Suppressor macrophage (primary cell): ENCODE measurements at regions not wholly inside any gene's neighbourhood (a gene's known extent, or its start where the extent isn't known, plus 50 kb on each side); places are given as distances from the start of the nearest gene placed in this dataset.
"Not testable (repeated sequence)": the region's sequence is repeated elsewhere in the genome, so short reads cannot be mapped to it uniquely, and the experiment has no call there.

Source experiments
- DNase-seq, 4 experiments: peaks; one replicate each; pipeline ENCODE4 v3.0.0-alpha.2; 2020 to 2022

DNA sequence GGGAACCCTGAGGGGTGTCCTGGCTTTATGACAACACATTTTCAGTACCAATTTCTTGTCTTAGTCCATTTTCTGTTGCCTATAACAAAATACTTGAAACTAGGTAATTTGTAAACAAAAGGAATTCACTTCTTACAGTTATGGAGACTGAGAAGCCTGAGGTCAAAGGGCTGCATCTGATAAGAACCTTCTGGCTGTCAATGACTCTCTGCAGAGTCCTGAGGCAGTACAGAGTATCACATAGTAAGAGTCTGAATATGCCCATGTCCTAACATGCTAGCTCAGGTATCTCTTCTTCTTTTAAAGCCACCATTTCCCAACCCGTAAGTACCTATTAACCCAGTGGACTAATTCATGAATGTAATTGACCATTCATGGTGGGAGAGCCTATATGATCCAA, 1458.6 kb upstream of the EYS start:
- DNase-seq = no peak

DNA sequence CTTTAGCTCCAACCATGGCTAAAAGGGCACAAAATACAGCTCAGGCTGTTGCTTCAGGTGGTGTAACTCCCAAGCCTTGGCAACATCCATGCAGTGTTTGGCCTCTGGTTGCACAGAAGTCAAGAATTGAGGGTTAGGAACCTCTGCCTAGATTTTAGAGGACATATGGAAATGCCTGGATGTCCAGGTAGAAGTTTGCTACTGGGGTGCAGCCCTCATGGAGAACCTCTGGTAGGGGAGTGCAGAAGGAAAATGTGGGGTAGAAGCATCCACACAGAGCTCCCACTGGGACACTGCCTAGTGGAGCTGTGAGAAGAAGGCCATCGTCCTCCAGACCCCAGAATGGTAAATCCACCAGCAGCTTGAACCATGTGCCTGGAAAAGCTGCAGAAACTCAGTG, 1453.8 kb upstream of the EYS start:
- no peak for DNase-seq

DNA sequence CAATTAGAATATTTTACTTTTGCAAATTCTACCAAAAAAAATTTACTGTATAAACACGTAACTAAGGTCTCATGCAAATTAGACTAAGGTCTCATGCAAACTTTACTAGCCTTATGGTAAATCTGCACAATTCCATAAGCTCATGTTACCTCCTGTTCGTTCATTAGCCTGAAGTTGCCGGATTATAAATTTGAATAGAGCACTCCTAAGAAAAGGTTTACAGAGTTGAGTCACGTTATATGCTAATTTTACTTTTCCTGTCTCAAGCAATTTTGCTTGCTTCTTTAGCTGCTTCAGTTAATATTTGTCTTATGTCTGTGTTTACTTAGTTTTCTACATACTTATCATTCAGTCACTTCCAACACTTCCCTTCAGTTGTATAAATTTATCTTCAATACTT, 1434.0 kb upstream of the EYS start:
- no peak for DNase-seq

DNA sequence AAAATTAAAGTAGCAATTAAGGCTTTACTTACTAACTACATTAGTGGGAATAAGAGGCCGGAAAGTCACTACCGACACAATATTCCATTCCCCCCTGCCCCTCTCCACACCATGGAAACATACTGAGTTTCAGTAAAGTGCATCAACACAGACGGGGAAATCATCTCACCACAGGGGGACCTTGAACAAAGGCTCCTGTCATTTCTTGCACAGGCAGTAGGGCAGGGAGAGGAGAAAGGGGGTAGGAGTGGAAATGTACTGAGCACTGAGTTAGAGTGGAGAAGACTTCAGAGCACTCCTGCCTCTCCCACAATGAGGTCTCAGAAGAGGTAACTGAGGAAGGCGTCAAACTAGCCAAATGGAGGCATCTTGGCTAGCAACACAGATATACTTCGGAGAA, 1426.9 kb upstream of the EYS start:
- no peak for DNase-seq

DNA sequence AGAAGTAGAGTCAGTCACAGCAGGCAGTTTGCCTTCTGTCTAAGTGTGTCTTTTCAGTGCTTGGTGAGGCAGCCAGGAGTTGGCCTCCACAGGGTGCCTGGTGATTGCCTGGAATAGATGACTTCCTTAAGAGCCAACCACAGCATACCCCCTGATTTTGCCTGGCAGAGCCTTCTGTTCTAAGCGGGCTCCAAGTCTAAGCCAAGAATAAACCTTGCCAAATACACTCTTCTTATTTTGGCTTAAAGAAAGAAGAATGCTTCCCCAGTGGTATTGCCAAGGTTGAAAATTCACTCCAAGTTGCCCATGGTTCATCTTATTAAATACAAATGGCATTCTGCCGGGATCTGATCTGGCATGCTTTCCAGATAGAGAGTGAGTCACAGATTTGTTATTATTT, 1424.8 kb upstream of the EYS start:
- DNase-seq = no peak

DNA sequence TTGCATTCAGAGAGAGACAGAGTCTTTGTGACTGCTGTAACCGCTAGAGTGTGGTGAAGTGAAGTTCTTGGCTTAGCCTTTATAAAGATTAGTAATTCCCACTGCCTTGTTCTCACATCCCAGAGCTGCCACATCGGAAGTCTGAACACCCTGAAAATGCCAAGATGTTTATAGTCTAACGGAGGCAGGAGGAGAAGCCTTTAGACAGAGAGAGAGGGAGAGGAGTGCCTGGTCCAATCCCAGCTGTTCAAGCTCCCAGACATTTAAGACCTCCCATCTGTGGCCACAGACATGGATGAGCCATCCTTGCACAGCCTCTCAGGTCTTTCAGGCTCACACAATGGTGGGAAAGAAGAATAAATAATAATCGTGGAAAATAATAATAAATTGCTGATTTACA, 1422.8 kb upstream of the EYS start:
- DNase-seq = no peak

DNA sequence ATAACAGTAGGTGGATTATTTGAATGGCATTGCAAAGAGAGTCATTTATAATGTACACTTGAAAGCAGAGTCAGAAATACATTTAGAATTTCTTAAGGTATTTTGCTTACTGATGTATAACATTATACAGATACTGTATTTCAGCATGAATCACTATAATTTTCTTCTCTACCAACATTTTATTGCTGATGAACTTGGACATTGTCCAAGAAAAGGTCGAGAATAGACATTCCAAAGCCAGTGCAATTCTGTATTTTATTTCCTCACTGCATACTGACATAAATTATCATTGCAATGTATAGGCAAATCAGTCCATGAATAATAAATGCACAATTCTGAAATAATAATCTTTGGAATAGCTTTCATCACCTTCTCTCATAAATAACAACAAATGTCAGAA, 1420.0 kb upstream of the EYS start:
- DNase-seq = no peak

DNA sequence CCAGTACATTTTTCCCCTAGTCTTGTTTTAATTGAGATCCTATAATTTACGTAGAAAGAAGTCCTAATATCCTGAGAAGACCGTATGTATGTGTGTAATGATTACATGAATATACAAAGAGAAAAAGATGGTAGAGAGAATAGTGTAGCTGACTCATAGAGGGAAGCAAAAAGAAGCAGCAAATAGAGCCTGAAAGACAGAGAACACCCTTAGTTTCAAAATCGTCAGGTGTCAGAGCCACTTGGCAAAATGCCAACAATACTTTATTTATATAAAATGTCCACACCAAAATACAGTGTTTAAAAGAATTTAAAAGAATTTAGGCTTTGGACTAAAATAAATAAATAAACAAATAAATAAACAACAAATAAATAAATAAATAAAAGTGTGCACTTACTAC, 1414.1 kb upstream of the EYS start:
- DNase-seq = no peak

DNA sequence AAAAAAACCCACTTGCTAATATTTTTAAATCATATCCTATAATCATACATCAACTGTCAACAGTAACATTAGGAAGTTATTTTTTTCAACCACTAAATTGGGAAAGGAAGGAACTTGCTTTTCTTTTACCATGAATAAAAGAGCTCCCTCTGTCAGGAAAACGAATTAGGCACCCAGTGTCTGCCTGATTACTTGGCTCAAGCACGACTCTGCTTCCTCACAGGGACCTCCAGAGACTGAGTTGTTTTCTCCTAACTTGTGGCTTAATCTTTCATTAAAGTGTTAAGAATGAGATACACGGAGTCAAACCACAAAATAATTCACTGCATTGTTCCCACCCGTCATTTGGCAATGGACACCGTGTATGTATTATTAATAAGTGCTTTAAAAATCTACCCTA, 1405.1 kb upstream of the EYS start:
- DNase-seq = no peak

DNA sequence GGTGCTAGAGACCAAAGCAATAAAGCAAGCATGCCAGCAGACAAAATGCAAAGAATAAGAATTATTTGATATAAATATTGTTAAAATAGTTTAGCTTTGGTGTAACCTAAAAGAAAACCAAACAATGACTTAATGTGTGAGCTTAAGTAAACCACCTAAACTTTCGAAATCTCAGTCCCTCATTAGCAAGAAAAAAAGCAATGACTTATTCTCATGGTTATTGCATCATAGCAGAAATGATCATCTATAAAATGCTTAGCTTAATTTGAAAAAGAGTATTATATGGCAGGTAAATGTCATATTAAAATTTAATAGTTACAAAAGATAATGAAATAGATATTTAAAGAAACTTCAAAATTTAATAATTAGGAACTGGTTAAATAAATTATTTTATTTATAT, 1395.7 kb upstream of the EYS start:
- DNase-seq = no peak

DNA sequence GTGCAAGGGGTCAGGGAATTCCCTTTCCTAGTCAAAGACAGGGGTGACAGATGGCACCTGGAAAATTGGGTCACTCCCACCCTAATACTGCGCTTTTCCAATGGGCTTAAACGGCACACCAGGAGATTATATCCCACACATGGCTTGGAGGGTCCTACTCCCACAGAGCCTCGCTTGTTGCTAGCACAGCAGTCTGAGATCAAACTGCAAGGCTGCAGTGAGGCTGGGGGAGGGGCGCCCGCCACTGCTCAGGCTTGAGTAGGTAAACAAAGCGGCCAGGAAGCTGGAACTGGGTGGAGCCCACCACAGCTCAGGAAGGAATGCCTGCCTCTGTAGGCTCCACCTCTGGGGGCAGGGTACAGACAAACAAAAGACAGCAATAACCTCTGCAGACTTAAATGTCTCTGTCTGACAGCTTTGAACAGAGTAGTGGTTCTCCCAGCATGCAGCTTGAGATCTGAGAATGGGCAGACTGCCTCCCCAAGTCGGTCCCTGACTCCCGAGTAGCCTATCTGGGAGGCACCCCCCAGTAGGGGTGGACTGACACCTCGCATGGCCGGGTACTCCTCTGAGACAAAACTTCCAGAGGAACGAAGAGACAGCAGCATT, 1388.7 kb upstream of the EYS start:
- DNase-seq = not testable (repeated sequence)

DNA sequence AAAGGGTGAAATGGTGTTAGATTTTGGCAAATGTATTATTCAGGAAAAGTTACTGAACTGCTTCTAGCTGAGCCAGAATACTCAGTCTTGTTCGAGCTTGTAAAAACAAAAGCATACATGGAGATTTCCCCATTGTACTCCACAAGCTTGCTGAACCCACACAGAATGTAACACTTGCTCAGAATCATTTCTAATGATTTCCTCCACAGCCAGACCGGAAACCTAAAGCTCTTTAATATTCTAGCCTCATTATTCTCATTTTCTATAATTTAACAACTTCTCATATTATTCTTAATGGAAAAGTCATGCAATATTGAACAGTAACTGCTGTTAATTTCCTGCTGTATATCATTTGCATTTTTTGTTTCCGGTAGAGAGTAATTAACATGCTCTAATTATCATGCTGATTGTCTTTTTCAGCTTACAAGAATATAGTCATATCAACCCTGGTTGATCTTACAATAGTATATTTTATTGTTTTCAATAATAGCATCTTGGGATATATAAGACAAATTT, 1387.5 kb upstream of the EYS start:
- no peak for DNase-seq

DNA sequence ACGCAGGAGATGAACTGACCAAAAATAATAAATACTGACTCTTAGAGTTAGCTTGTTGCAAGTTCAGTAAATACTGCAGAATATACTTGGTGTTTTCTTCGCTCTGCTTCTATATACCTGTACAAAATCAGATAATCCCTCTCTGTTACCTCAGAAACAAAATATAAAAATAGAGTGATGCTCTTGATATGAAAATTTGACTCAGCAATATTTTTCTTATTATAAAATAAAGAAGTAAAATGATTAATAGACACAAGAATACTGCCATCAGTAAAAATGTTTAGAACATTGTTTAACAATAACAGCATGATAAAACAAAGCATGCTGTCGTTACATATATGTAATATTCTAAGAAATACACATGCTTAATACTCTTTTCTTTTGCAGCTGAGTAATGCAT, 1366.9 kb upstream of the EYS start:
- DNase-seq = no peak

DNA sequence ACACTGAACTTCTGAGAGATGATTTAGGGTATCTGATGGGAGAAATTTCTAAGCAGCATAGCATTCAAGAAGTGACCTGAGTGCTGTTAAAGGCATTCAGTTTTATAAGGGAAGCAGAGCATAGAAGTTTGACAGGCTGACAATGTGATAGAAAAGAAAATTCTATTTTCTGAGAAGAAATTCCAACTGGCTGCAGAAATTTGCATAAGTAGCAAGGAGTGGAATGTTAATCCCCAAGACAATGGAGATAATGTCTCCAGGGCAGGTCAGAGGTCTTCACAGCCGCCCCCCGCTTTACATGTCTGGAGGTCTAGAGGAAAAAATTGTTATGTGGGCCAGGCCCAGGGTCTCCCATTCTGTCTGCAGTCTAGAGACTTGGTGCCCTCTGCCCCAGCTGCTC, 1361.8 kb upstream of the EYS start:
- DNase-seq = no peak

DNA sequence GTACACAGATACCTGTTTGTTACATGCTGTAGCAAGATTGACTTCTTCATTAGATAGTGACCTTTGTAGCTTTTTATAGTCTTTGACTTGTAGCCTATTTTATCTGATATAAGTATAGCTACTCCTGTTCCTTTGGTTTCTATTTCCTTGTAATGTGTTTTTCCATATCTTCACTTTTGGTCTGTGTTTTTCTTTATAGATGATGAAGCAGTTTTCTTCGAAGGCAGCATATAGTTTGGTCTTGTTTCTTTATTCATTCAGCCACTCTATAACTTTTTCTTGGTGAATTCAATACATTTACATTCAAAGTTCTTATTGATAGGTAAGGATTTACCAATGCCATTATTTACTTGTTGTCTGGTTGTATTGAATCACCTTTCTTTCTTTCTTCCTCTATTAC, 1357.3 kb upstream of the EYS start:
- DNase-seq = no peak

DNA sequence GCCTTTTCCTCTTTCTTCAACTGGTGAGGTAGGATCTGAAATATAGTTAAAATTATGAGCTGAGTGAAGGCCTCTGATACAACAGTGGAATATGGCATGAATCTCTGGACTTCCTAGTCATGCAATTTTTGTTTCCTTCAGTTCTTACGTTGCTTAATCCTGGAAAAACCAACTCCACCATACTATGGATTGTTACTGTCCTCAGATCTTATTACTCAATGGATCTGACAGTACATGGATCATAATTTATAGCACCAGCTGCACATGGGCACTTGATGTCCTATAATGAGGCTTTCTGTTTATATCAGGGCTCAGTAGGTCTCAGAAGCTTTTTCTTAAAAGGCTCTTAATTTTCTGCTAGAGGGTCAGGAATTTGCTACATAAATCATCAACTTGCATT, 1341.0 kb upstream of the EYS start:
- DNase-seq = no peak

DNA sequence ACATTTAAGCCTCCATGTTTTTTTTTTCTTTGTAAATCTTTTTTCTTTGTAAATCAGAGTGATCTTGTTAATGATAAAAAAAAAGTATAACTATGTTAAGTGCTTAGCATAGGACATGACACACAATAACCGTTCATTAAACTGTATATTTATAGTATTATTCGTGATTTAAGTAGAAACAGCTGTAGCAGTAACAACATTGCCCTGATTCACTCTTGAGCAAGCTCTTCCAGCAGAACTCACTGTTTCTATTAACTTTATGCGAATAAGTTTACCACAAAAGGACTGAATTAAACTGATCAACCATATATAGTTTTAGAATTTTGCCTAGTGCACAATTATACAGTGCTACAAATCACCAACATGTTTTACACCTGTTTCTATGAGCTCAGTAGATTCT, 1338.0 kb upstream of the EYS start:
- no peak for DNase-seq

DNA sequence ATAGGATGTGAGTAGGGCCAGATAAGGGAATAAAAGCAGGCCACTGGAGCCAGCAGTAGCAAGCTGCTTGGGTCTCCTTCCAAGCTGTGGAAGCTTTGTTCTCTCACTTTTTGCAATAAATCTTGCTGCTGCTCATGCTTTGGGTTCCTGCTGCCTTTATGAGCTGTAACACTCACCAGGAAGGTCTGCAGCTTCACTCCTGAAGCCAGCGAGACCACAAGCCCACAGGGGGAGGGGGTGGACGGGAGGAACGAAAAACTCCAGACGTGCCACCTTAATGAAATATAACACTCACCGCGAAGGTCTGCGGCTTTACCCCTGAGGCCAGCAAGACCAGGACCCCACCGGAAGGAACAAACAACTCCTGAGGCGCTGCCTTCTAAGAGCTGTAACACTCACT, 1324.4 kb upstream of the EYS start:
- DNase-seq = no peak

DNA sequence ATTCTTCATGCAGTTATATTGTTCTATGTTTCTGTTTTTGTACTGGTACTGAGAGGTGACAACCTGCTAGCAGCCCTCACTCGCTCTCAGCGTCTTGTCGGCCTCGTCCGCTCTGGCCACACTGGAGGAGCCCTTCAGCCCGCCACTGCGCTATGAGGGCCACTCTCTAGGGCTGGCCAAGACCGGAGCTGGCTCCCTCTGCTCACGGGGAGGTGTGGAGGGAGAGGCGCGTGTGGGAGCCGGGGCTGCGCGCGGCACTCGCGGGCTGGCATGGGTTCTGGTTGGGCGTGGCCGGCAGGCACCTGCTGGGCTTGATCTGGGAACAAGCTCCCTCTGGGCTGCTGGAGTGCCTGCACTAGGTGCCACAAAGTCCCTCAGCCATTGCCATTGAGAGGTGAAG, 1323.8 kb upstream of the EYS start:
- DNase-seq = peak in 1 of 4 experiments; percentile 2

DNA sequence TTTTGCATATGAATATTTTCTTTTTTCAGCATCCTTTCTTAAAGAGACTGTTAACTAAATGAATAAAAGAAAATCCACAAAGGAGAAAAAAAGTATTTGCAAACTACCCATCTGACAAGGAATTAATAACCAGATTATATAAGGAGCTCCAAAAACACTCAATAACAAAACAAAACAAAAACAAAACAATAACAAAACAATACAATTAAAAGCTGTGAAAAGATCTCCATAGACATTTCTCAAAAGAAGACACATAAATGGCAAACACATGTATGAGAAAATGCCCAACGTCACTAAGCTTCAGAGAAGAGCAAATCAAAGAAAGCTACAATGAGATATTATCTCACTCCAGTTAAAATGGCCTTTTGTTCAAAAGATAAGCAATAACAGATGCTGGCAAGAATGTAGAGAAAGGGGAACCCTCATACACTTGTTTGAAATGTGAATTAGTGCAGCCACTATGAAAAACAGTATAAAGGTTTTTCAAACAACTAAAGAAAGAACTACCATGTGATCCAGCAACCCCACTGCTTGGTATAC, 1310.0 kb upstream of the EYS start:
- no peak for DNase-seq

DNA sequence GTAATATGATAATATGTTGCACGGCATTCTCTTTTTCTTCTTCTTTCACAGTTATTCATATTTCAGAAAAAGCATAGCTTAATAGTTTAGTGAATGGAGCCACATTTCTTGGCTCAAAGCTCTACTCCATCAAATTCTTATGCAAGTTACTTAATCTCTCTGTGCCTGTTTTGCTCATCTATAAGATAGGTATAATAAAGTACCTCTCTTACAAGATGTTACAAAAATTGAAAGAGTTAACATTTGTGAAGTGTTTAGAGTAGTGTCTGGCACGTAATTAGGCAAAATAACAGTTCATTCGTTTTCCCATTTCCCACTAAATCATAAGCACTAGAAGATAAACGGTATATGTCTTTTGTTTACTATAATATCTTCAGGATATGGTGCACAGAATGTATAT, 1304.4 kb upstream of the EYS start:
- no peak for DNase-seq

DNA sequence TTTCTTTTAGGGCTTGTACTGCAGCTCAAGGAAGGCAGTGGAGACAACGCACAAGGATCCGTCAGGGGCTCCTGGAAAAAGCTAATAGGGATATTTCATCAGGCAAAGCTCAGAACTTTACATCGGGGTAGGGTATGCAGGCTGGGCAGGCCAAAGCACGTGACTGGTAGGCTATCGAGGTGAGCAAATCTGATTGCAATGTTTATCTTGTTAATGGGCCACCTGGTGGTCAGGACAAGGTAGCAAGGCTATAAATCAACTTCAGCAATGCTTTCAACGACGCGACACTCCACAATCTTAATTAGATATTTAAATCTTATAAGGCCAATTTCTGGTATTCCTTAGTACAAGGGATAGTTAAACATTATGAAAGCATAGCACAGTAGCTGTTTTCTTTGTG, 1302.8 kb upstream of the EYS start:
- no peak for DNase-seq

DNA sequence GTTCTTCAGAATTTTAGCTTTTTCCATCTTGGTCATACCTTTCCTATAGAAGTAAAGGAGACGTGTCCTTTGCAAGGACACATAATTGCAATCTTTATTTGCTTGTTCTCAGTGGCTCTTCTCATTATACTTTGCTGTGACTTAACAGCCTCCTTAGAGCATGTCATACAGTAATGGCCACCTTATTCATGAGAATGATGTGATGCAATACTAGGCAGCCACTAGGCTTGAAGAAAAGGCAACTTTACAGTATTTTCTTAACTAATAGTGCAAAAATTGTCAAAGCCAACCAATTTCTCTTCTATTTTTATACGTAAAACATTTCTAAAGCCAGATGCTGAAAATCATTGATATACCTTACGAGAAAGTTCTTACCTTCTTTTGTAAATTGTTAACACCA, 1296.8 kb upstream of the EYS start:
- no peak for DNase-seq

DNA sequence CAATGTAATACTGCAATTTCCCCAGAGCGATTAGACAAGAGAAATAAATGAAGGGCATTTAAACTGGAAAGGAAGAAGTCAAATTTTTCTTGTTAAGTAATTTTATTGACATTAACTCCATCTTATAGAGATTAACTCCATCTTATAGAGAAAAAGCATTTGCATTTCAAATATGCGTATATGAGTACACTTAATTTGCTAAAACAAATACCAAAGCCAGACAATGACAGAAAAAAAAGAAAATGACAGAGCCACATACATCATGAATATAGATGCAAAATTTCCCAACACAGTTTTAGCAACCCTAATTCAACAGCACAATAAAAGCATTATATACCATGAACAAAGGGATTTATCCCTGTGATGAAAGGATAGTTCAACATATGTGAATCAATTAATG, 1293.1 kb upstream of the EYS start:
- no peak for DNase-seq

DNA sequence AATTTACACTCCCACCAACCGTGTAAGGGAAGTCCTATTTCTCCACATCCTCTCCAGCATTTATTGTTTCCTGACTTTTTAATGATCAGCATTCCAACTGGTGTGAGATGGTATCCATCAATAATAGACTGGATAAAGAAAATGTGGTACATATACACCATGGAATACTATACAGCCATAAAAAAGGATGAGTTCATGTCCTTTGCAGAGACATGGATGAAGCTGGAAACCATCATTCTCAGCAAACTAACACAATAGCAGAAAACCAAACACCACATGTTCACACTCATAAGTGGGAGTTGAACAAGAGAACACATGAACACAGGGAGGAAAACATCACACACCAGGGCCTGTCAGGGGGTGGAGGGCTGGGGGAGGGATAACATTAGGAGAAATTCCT, 1290.6 kb upstream of the EYS start:
- DNase-seq = not testable (repeated sequence)
